H1 (cell line): ENCODE measurements at regions not wholly inside any gene's neighbourhood (a gene's known extent, or its start where the extent isn't known, plus 50 kb on each side); places are given as distances from the start of the nearest gene placed in this dataset.

Source experiments
- FOSL1 ChIP-seq: IDR thresholded peaks from 2 replicates; pipeline ENCODE4 v1.6.1; 2011; ENCODE audit warnings: mild to moderate bottlenecking, low read depth, low read length, moderate library complexity; ENCODE audit not compliant: insufficient read depth
- HDAC2 ChIP-seq, 2 experiments: fragments of 300-600 bp in 1 of 2; sonication (generic) in 1 of 2; IDR thresholded peaks; 2 replicates each; pipeline ENCODE4 v1.6.1; 2011 to 2012; ENCODE audit warnings: low read depth in 2 of 2, low read length in 2 of 2, mild to moderate bottlenecking in 2 of 2, moderate library complexity in 2 of 2, borderline replicate concordance in 1 of 2, inconsistent platforms in 1 of 2
- JUN ChIP-seq: IDR thresholded peaks from 2 replicates; pipeline ENCODE4 v1.6.1; 2011; ENCODE audit warnings: low read depth, mild to moderate bottlenecking, improper control_type of control experiment, low read length
- KDM5A ChIP-seq: fragments of 200-600 bp; IDR thresholded peaks from 2 replicates; pipeline ENCODE4 v1.7.1; 2012; ENCODE audit warnings: mild to moderate bottlenecking, low read length, inconsistent platforms, mixed read lengths
- POLR2A ChIP-seq, 2 experiments: IDR thresholded peaks; 1 replicate in 1 of 2; 2 replicates in 1 of 2; pipeline ENCODE4 v1.6.1; 2011; ENCODE audit warnings: low read depth in 2 of 2, low read length in 2 of 2, mild to moderate bottlenecking in 2 of 2; ENCODE audit errors: control extremely low read depth in 1 of 2
- RAD21 ChIP-seq, 2 experiments: IDR thresholded peaks in 1 of 2; conservative IDR thresholded peaks in 1 of 2; 2 replicates each; pipeline ENCODE4 v1.6.1; 2011; ENCODE audit warnings: low read depth in 2 of 2, low read length in 2 of 2, improper control_type of control experiment in 1 of 2, inconsistent platforms in 1 of 2, mild to moderate bottlenecking in 1 of 2, moderate library complexity in 1 of 2
- USF2 ChIP-seq: IDR thresholded peaks from 2 replicates; pipeline ENCODE4 v1.6.1; 2011; ENCODE audit warnings: low read length, improper control_type of control experiment

- TF ChIP-seq RAD21 (IDR thresholded peaks at IDR 0.05 in 1 of 2, conservative IDR thresholded peaks at IDR 0.05 in 1 of 2; ENCODE audit: low read depth in 2 of 2, low read length in 2 of 2) = no peak
- no peak for TF ChIP-seq HDAC2 (IDR thresholded peaks at IDR 0.05; ENCODE audit: borderline replicate concordance in 1 of 2, low read depth in 2 of 2, low read length in 2 of 2)
- TF ChIP-seq KDM5A = no peak
- no peak for TF ChIP-seq FOSL1
- no peak for TF ChIP-seq USF2
- no peak for TF ChIP-seq JUN
- no peak for TF ChIP-seq POLR2A (IDR thresholded peaks at IDR 0.05; ENCODE audit: control extremely low read depth in 1 of 2, low read depth in 2 of 2, low read length in 2 of 2)
Measured at GRCh38 chr17:33687831-33688230, 394.7 kb upstream of the ASIC2 start (continued).
